Stimulated activated CD4-positive, alpha-beta T cell treated with anti-CD3 and anti-CD28 coated beads, Interleukin-1b, Interleukin-23, amount 100 ng/mL, for 1 hour (primary cell): ENCODE measurements at regions not wholly inside any gene's neighbourhood (a gene's known extent, or its start where the extent isn't known, plus 50 kb on each side); places are given as distances from the start of the nearest gene placed in this dataset.
"Not testable (repeated sequence)": the region's sequence is repeated elsewhere in the genome, so short reads cannot be mapped to it uniquely, and the experiment has no call there.

Experiments used
- DNase-seq, 2 donors: peaks; one replicate each; pipeline ENCODE4 v3.0.0-alpha.2; 2020; ENCODE audit warnings: low read depth in 2 of 2

DNA sequence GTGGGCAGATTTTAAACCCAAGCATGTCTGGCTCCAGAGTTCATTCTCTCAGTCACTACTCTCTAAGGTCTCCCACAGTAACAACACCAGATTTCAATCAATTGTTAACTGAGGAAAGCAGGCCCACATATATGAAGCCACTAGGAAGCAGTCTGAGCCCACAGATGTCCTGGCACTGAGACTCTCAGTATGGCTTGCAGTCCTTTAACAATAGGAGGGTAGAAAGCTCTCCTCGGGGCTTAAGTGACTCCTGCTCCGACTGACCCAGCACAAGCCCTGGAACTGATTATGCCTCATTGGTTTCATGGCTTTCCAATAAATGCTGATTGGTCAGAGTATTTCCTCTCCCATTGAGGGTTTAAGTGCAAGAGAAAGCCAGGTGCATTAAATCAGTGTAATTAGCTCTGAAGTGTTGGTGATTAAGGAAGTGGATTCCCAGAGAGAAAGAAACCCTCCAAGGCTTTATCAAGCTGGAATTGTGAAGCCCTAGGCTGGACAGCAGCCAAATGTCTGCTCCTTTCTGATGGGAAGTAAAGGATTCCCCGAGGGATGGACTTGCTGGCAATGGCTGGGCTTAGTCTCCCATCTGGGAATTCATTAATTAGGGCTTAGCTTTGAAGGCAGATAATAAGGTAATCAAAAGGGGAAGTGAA is 76.6 kb upstream of the PROKR2 start:
- DNase-seq = no peak

DNA sequence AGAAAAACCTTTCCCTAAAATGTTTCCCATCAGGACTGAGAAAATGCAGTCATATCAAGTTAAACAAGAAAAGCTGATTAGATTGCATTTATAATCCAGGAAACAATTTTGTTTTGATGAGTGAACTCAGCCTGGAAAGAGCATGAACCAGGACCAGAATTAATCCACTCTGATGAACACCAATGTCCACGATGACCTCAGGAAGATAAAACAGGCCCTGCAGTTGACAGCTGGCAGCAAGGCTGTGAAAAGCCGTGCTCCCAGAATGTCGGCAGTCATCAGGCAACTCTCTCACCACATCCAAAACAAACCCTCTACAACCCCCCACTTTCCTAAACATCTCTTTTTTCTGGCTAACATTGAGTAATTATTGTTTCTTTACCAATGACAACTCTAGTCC is 74.0 kb upstream of the PROKR2 start:
- DNase-seq = no peak

DNA sequence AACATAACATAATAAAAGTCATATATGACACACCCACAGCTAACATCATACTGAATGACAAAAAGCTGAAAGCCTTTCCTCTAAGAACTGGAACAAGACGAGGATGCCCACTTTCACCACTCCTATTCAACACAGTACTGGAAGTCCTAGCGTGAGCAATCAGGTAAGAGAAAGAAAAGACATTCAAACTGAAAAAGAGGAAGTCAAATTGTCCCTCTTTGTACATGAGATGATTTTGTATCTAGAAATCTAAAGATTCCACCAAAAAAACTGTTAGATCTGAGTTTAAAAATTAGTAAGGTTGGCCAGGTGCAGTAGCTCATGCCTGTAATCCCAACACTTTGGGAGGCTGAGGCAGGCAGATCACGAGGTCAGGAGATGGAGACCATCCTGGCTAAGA is 70.1 kb upstream of the PROKR2 start:
- not testable (repeated sequence) for DNase-seq

DNA sequence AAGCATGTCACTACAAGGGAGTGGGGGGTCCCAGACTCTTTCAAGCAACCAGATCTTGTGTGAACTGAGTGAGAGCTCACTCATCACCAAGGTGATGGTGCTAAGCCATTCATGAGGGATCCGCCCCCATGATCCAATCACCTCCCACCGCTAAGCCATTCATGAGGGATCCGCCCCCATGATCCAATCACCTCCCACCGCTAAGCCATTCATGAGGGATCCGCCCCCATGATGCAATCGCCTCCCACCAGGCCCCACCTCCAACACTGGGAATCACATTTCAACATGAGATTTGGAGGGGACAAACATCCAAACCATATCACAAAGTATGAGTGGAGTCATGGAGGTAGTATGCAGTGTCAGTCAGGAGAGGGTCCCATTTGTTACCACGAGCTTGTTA is 64.8 kb upstream of the PROKR2 start:
- DNase-seq = not testable (repeated sequence)

DNA sequence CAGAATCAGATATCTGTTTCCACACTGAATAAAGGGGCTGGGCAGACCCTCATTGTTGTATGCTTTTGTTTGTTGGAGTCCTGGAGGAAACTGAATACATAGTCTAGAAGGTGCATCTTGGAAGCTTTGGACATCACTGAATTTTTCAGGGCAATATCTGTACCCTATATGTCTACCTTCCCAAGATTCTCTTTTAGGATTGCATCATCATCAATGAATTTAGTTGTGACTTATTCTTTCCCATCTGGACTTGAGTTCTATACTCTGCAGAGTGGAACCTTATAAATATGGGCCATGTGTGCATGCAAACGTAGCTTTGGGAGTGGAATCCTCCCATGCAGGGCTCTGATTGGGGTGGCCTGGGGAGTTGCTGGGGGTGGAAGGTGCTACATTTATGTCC is 60.7 kb upstream of the PROKR2 start:
- DNase-seq = no peak

DNA sequence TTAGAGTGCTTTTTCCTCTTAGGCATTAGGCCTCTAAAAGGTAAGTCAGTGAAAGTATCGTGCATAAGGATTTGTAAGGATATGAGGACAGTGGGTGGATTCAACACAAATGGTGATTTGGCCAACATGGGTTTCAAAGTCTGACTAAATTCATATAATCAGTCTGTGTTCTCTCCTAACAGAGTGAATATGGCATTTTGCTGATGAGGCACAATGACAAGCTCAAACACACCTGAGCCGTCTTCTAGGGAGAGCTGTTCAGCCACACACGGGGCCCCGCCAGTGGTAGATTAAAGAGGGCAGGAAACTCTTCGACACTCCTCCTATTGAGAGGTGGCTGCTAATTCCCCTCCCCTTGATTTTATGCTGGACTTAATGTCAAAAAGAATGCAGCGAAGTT is 59.5 kb upstream of the PROKR2 start:
- no peak for DNase-seq

DNA sequence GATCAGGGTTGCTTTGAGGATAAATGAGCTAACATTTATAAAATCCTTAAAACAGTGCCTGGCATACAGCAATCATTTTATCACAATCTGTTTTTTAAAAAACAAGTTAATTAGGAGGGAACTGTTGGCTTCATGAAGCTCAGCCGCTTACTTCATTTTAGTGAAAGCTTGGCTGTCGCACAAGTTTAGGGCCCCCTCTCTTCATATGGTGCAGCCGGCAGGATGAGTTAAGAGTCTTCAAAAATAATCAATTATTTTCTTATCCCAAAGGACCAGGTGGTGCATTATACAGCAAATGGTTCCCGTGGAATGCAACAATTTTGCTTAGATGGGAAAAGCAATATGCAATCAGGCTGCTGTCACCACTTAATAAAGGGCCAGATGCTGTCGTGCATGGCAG is 57.4 kb upstream of the PROKR2 start:
- DNase-seq = no peak

DNA sequence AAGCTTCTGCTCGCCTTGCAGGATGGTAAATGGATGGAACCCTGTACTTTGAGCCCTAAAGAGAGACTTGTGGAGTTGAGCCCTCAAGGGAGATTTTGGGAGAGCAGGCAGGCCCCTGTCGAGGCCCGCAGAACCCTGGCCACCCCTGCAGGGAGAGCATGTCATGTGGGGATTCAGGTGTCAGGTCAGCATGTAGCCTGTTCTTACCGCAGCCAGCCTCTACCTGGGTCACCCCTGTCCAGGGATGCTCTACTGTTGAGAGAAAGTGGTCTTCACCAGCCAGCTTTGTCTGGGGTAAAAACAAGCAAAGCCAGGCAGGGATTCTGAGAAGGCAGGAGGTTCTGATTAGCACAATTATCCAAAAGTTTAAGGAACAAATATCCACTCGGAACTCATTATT is 55.6 kb upstream of the PROKR2 start:
- no peak for DNase-seq

DNA sequence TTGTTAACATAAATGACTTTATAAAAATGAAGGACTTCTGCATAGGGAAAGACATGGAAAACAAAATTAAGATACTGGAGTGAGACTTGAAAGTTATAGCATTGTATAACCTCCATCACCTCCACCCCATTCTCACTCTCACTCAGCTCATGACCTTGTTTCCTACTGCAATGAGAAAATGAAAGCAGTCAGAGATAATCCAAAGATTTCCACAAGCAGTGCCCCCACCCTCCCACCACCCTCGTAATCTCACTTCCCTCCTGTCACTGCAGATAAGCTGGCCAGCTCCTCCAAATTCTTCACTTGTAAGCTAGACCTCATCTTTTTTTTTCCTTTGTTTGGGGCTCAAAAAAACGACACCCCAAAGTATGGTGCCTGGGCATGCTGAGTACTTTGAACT is 52.9 kb upstream of the PROKR2 start:
- DNase-seq = no peak
